GM23338 (cell line): ENCODE measurements at regions not wholly inside any gene's neighbourhood (a gene's known extent, or its start where the extent isn't known, plus 50 kb on each side); places are given as distances from the start of the nearest gene placed in this dataset.

Source experiments
- EZH2 ChIP-seq: fragments of 200-600 bp; sonication (generic); IDR thresholded peaks from one replicate; pipeline ENCODE4 v1.8.0; 2017; ENCODE audit warnings: antibody characterized with exemption, mild to moderate bottlenecking, low read depth; ENCODE audit not compliant: unreplicated experiment
- POLR2AphosphoS5 ChIP-seq: IDR thresholded peaks from 2 replicates; pipeline ENCODE4 v1.6.1; 2016; ENCODE audit warnings: antibody characterized with exemption, low read depth
- ZNF331 ChIP-seq: fragments of 250-450 bp; sonication (Bioruptor Pico); IDR thresholded peaks from 2 replicates; pipeline ENCODE4 v1.5.0; 2020; ENCODE audit warnings: low read depth, mild to moderate bottlenecking, moderate library complexity
- TF ChIP-seq, protein P1 (sequence below), 2 experiments: fragments of 200-600 bp in 1 of 2; sonication (generic) in 1 of 2; conservative IDR thresholded peaks; 2 replicates each; pipeline versions ENCODE4 v1.5.1 to v1.6.1; 2016 to 2017; ENCODE audit warnings: antibody characterized with exemption in 2 of 2, low read depth in 2 of 2, mild to moderate bottlenecking in 2 of 2, moderate library complexity in 1 of 2
- TF ChIP-seq, protein P2 (sequence below): IDR thresholded peaks from one replicate; pipeline ENCODE4 v1.6.1; 2018; ENCODE audit warnings: antibody characterized with exemption; ENCODE audit not compliant: unreplicated experiment

DNA sequence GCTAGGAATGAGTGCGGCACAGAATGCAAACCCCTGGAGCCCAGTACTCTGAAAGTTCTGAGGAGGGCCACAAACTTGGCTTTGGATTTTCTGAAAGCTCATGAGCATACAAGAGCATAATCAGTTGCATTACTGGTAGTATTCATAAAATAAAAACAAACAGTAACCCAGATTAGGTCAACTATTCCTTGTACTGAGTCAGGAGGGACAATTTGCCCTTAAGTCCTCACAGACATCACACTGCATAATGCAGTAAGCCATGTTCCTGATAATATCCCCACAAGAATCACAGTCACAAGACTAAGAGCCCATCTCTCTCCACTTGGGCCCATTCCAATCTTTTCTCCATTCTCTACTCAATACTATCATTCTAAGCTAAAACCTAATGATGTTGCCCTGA lies 126.9 kb upstream of the NEIL3 start:
- TF ChIP-seq, protein P1, sequence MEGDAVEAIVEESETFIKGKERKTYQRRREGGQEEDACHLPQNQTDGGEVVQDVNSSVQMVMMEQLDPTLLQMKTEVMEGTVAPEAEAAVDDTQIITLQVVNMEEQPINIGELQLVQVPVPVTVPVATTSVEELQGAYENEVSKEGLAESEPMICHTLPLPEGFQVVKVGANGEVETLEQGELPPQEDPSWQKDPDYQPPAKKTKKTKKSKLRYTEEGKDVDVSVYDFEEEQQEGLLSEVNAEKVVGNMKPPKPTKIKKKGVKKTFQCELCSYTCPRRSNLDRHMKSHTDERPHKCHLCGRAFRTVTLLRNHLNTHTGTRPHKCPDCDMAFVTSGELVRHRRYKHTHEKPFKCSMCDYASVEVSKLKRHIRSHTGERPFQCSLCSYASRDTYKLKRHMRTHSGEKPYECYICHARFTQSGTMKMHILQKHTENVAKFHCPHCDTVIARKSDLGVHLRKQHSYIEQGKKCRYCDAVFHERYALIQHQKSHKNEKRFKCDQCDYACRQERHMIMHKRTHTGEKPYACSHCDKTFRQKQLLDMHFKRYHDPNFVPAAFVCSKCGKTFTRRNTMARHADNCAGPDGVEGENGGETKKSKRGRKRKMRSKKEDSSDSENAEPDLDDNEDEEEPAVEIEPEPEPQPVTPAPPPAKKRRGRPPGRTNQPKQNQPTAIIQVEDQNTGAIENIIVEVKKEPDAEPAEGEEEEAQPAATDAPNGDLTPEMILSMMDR (conservative IDR thresholded peaks at IDR 0.05; ENCODE audit: low read depth in 2 of 2) = no peak
- TF ChIP-seq POLR2AphosphoS5 (no peak), EZH2 (no peak), ZNF331 (CRISPR knock-in tag) (no peak)
- TF ChIP-seq, protein P2, sequence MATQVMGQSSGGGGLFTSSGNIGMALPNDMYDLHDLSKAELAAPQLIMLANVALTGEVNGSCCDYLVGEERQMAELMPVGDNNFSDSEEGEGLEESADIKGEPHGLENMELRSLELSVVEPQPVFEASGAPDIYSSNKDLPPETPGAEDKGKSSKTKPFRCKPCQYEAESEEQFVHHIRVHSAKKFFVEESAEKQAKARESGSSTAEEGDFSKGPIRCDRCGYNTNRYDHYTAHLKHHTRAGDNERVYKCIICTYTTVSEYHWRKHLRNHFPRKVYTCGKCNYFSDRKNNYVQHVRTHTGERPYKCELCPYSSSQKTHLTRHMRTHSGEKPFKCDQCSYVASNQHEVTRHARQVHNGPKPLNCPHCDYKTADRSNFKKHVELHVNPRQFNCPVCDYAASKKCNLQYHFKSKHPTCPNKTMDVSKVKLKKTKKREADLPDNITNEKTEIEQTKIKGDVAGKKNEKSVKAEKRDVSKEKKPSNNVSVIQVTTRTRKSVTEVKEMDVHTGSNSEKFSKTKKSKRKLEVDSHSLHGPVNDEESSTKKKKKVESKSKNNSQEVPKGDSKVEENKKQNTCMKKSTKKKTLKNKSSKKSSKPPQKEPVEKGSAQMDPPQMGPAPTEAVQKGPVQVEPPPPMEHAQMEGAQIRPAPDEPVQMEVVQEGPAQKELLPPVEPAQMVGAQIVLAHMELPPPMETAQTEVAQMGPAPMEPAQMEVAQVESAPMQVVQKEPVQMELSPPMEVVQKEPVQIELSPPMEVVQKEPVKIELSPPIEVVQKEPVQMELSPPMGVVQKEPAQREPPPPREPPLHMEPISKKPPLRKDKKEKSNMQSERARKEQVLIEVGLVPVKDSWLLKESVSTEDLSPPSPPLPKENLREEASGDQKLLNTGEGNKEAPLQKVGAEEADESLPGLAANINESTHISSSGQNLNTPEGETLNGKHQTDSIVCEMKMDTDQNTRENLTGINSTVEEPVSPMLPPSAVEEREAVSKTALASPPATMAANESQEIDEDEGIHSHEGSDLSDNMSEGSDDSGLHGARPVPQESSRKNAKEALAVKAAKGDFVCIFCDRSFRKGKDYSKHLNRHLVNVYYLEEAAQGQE = no peak
